ENCODE measurements at regions not wholly inside any gene's neighbourhood (a gene's known extent, or its start where the extent isn't known, plus 50 kb on each side); places are given as distances from the start of the nearest gene placed in this dataset.

GRCh38 chr5:17763301-17763700, 129.0 kb downstream of the TAF11L14 start:
- Histone ChIP-seq H3K4me3 (ENCODE audit: low read depth, low read length) (no peak overlapping the region), H3K27me3 (ENCODE audit: control insufficient read depth, insufficient read depth, low read length) (no peaks in the 10 kb centered on the region), H3K36me3 (ENCODE audit: control insufficient read depth, insufficient read depth, low read length) (no peaks in the 10 kb centered on the region)
- no peak for TF ChIP-seq CTCF (IDR thresholded peaks at IDR 0.05; ENCODE audit: insufficient read depth, low read length, poor library complexity, severe bottlenecking)
- DNase-seq (ENCODE audit: low read depth) = no peak

- DNase-seq (ENCODE audit: low read depth) = no peak
Measured at GRCh38 chr5:17766031-17766430, 131.8 kb downstream of the TAF11L14 start.

GRCh38 chr5:17769277-17769676, 135.0 kb downstream of the TAF11L14 start:
- no peak overlapping the region for H3K4me3 ChIP-seq (ENCODE audit: low read depth, low read length)
- no peaks in the 10 kb centered on the region for H3K36me3 ChIP-seq (ENCODE audit: control insufficient read depth, insufficient read depth, low read length)
- no peaks in the 10 kb centered on the region for H3K27me3 ChIP-seq (ENCODE audit: control insufficient read depth, insufficient read depth, low read length)
- DNase-seq (ENCODE audit: low read depth) = no peak
- TF ChIP-seq CTCF (IDR thresholded peaks at IDR 0.05; ENCODE audit: insufficient read depth, low read length, poor library complexity, severe bottlenecking) = no peak

More at GRCh38 chr5:17766031-17766430, 131.8 kb downstream of the TAF11L14 start:
- Histone ChIP-seq H3K36me3 (ENCODE audit: control insufficient read depth, insufficient read depth, low read length) (no peaks in the 10 kb centered on the region), H3K4me3 (ENCODE audit: low read depth, low read length) (no peak overlapping the region), H3K27me3 (ENCODE audit: control insufficient read depth, insufficient read depth, low read length) (no peaks in the 10 kb centered on the region)
- TF ChIP-seq CTCF (IDR thresholded peaks at IDR 0.05; ENCODE audit: insufficient read depth, low read length, poor library complexity, severe bottlenecking) = no peak

GRCh38 chr5:17772232-17772631, 138.0 kb downstream of the TAF11L14 start:
- H3K36me3 ChIP-seq (ENCODE audit: control insufficient read depth, insufficient read depth, low read length) = no peaks in the 10 kb centered on the region
- H3K4me3 ChIP-seq (ENCODE audit: low read depth, low read length) = no peak overlapping the region
- no peaks in the 10 kb centered on the region for H3K27me3 ChIP-seq (ENCODE audit: control insufficient read depth, insufficient read depth, low read length)
- TF ChIP-seq CTCF (IDR thresholded peaks at IDR 0.05; ENCODE audit: insufficient read depth, low read length, poor library complexity, severe bottlenecking) = no peak
- DNase-seq (ENCODE audit: low read depth) = no peak

- no peak for DNase-seq (ENCODE audit: low read depth)
- Histone ChIP-seq H3K4me3 (ENCODE audit: low read depth, low read length) (no peak overlapping the region), H3K27me3 (ENCODE audit: control insufficient read depth, insufficient read depth, low read length) (no peaks in the 10 kb centered on the region), H3K36me3 (ENCODE audit: control insufficient read depth, insufficient read depth, low read length) (no peaks in the 10 kb centered on the region)
- TF ChIP-seq CTCF (IDR thresholded peaks at IDR 0.05; ENCODE audit: insufficient read depth, low read length, poor library complexity, severe bottlenecking) = no peak
Measured at GRCh38 chr5:17785774-17786173, 151.5 kb downstream of the TAF11L14 start.

- no peak for TF ChIP-seq CTCF (IDR thresholded peaks at IDR 0.05; ENCODE audit: insufficient read depth, low read length, poor library complexity, severe bottlenecking)
- Histone ChIP-seq H3K4me3 (ENCODE audit: low read depth, low read length) (no peak overlapping the region), H3K27me3 (ENCODE audit: control insufficient read depth, insufficient read depth, low read length) (no peaks in the 10 kb centered on the region), H3K36me3 (ENCODE audit: control insufficient read depth, insufficient read depth, low read length) (no peaks in the 10 kb centered on the region)
- no peak for DNase-seq (ENCODE audit: low read depth)
Measured at GRCh38 chr5:17788351-17788750, 154.1 kb downstream of the TAF11L14 start.

All from kidney epithelial cell (primary cell).